ENCODE measurements at regions not wholly inside any gene's neighbourhood (a gene's known extent, or its start where the extent isn't known, plus 50 kb on each side); places are given as distances from the start of the nearest gene placed in this dataset.

DNA sequence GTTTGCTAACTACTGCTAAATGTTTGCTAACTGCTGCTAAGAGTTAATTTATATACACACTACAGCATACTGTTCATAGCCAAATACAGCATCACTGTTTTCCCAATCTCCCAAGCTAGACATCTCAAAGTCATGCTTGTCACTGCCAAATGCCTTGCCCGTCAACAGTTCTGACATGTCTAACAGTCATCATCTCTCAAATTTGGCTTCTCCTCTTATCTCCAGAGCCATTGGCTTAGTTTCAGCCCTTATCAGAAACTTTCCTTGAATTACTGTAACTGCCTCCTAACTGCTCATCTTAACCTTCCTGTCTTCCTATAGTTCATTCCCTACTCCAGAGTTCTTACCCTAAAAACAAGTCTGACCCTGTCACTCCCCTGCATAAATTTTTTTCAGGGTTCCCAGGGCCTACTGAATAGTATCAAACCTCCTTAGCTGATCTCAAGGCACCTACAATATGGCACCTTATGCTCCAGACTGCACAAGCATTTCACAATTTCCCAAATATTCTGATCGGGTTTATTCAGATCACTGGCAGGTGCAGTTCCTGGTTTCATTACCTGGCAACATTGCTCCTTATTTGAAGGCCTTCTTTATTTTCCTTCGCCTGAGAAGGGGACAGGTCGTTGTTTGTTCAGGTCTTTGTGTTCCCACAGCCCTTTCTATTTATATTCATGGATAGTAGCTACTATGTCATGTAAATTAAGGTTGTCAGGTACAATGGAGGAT is 55.9 kb upstream of the ANKRD55 start:
- TF ChIP-seq, protein P1, sequence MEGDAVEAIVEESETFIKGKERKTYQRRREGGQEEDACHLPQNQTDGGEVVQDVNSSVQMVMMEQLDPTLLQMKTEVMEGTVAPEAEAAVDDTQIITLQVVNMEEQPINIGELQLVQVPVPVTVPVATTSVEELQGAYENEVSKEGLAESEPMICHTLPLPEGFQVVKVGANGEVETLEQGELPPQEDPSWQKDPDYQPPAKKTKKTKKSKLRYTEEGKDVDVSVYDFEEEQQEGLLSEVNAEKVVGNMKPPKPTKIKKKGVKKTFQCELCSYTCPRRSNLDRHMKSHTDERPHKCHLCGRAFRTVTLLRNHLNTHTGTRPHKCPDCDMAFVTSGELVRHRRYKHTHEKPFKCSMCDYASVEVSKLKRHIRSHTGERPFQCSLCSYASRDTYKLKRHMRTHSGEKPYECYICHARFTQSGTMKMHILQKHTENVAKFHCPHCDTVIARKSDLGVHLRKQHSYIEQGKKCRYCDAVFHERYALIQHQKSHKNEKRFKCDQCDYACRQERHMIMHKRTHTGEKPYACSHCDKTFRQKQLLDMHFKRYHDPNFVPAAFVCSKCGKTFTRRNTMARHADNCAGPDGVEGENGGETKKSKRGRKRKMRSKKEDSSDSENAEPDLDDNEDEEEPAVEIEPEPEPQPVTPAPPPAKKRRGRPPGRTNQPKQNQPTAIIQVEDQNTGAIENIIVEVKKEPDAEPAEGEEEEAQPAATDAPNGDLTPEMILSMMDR (IDR thresholded peaks at IDR 0.05), result no peak
- TF ChIP-seq POLR2AphosphoS5 (IDR thresholded peaks at IDR 0.05), result no peak

Measured in upper lobe of left lung (tissue), 4 donors.